ENCODE measurements at regions not wholly inside any gene's neighbourhood (a gene's known extent, or its start where the extent isn't known, plus 50 kb on each side); places are given as distances from the start of the nearest gene placed in this dataset.

GRCh38 chr12:124448241-124448954, 119.0 kb downstream of the NCOR2 start:
- no peak for TF ChIP-seq CTCF (IDR thresholded peaks at IDR 0.05 in 8 of 11, conservative IDR thresholded peaks at IDR 0.05 in 3 of 11)
- TF ChIP-seq POLR2A (IDR thresholded peaks at IDR 0.05), result no peak
